Fibroblast of villous mesenchyme (primary cell): ENCODE measurements at regions not wholly inside any gene's neighbourhood (a gene's known extent, or its start where the extent isn't known, plus 50 kb on each side); places are given as distances from the start of the nearest gene placed in this dataset.

ENCODE experiments used
- DNase-seq: peaks from one replicate; pipeline ENCODE4 v3.0.0-alpha.2; 2010; ENCODE audit warnings: low read depth
- H3K4me3 ChIP-seq: 2 replicates; pipeline ENCODE4 v1.5.1; 2011; ENCODE audit warnings: low read depth, mild to moderate bottlenecking, low read length
- TF ChIP-seq, protein P1 (sequence below): IDR thresholded peaks from 2 replicates; pipeline ENCODE4 v1.5.1; 2012; ENCODE audit warnings: low read depth, mild to moderate bottlenecking, low read length; ENCODE audit not compliant: insufficient read depth

DNA sequence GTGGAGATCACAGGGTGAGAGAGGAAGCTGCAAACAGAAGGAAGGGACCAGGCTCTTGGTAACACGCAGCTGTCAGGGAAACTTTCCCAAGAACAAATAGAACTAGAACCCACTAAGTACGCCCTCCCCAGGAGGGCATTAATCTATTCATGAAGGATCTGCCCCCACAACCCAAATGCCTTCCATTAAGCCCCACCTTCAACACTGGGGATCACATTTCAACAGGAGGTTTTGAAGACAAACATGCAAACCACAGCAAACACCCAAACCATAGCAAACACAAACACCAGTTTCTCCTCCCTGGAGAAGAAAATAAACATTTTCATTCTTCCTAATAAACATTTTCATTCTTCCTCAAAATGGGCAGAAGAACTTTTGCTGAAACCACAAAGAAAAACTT, 329.6 kb downstream of the EFNB2 start:
- H3K4me3 ChIP-seq = no peak overlapping the region
- DNase-seq = peak; percentile 19
- TF ChIP-seq, protein P1, sequence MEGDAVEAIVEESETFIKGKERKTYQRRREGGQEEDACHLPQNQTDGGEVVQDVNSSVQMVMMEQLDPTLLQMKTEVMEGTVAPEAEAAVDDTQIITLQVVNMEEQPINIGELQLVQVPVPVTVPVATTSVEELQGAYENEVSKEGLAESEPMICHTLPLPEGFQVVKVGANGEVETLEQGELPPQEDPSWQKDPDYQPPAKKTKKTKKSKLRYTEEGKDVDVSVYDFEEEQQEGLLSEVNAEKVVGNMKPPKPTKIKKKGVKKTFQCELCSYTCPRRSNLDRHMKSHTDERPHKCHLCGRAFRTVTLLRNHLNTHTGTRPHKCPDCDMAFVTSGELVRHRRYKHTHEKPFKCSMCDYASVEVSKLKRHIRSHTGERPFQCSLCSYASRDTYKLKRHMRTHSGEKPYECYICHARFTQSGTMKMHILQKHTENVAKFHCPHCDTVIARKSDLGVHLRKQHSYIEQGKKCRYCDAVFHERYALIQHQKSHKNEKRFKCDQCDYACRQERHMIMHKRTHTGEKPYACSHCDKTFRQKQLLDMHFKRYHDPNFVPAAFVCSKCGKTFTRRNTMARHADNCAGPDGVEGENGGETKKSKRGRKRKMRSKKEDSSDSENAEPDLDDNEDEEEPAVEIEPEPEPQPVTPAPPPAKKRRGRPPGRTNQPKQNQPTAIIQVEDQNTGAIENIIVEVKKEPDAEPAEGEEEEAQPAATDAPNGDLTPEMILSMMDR = no peak

DNA sequence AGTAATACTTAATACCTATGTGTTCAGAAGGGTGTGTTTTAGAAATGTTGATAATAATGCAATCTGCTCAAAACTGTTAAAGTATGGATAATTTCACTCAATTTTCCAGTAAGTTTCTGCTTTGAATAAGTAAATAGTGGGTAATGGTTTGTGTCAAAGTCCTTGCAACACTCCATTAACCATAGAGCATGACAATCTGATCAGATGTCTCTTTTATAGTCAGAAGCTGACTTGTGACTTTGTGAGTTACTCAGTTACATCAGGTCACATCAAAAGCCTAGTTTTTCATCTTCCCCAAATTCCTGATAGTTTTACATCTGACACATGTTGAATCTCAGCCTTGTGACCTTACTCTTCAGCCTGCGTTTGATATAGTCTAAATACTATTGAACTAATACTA, 338.0 kb downstream of the EFNB2 start:
- TF ChIP-seq, protein P1 = no peak
- H3K4me3 ChIP-seq = no peak overlapping the region
- no peak for DNase-seq

DNA sequence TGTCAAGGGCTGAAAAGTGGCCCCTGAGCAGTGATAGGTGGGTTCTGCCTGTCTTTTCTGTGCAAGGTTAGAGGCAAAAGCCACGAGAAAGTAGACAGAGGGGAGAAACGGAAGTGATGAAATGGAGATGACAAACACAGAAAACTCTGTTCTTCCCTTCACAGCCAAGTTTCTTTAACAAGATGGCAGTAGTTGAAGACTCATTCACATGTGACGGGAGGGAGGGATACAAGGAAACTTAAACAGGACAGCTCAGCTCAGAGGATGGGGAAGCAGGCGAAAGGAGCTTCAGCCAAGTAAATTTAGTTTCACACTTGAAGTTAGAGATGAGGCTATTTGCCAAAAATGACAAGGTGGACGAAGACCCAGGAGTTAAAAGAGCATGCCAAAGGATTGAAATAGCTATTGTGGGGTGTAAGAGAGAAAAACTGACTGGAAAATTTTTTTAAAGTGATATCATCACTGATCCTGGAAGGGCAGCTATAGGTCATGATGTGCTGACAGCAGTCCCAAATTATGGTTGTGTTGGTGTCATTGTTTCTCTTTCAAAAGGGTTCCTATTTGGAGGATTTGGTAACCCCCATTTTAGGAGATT, 347.9 kb downstream of the EFNB2 start:
- H3K4me3 ChIP-seq = no peak overlapping the region
- no peak for DNase-seq
- TF ChIP-seq, protein P1 = no peak

DNA sequence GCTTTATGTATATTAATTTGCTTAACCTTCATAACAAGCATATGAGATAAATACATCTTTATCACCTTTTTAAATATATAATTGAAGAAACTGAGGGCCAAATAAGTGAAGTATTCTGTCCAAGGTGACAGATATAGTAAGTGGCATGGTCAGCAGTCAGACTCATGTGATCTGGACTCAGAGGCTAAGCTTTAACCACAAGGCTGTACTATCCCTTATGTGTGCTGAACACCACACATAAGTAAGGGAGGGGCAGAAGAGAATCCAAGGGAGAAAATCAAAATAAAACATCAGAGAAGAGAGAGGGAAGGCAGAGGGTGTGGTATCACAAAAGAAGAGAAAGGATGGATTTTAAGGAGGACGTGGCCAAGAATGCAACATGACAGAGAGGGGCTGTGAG, 348.4 kb downstream of the EFNB2 start:
- no peak for DNase-seq
- no peak overlapping the region for H3K4me3 ChIP-seq
- TF ChIP-seq, protein P1 = no peak

DNA sequence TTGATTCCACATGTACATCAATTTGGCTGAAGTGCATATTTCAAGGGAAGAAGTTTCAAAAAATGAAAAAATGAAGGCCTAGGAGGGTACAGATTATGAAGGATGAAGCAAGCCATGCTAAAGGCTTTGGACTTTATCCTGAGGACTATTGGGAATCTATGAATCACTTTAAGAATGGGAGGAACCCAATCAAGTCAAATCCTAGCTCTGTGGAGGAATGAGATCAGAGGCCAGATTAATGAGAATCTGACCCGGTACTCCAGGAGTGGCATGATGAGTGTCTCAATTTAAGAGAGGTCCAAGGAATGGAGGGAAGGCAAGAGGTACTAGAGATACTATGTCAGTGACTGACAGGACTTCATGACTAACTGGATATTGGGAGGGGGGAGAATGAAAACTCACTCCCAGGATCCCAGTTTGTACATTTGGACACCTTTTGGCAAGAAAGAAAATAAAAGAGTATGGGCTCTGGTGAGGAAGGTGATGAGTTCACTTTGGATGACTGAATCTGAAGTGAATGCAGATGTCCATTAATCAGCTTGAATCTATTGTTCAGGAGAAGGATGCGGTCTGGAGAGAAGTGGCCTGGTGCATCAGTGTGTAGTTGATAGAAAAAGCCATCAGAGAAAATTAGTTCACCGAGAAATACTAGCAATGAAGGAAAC, 349.0 kb downstream of the EFNB2 start:
- no peak for DNase-seq
- no peak overlapping the region for H3K4me3 ChIP-seq
- TF ChIP-seq, protein P1 = no peak

DNA sequence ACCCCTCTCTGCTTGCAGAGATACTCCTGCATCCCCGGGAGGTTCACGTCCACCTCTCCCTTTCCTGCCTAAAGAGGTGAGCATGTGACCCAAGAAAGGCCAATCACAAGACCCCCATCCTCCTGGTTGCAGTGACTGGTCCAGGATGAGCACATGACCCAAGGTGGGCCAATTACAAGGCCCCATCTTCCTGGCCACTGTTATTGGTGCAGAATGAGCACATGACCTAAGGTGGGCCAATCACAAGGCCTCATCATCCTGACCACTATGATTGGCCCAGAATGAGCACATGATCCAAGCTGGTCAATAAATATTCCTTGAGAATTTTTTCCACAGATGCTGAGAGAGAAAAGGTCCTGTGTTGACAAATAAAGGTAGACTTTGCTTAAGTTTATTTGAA, 350.7 kb downstream of the EFNB2 start:
- TF ChIP-seq, protein P1 = no peak
- no peak overlapping the region for H3K4me3 ChIP-seq
- no peak for DNase-seq
